Stimulated activated CD4-positive, alpha-beta T cell treated with anti-CD3 and anti-CD28 coated beads, Interleukin-12 subunit alpha, Interleukin-12 subunit beta, amount 100 ng/mL, for 24 hours (primary cell): ENCODE measurements at regions not wholly inside any gene's neighbourhood (a gene's known extent, or its start where the extent isn't known, plus 50 kb on each side); places are given as distances from the start of the nearest gene placed in this dataset.

Experiments used
- DNase-seq, 2 experiments: peaks; one replicate each; pipeline ENCODE4 v3.0.0-alpha.2; 2020; ENCODE audit warnings: low read depth in 2 of 2

GRCh38 chr2:42933824-42934254, 141.5 kb upstream of the HAAO start:
- no peak for DNase-seq

GRCh38 chr2:42932271-42933151, 140.1 kb upstream of the HAAO start:
- DNase-seq = no peak

GRCh38 chr2:42931818-42932195, 139.4 kb upstream of the HAAO start:
- DNase-seq = no peak

DNA sequence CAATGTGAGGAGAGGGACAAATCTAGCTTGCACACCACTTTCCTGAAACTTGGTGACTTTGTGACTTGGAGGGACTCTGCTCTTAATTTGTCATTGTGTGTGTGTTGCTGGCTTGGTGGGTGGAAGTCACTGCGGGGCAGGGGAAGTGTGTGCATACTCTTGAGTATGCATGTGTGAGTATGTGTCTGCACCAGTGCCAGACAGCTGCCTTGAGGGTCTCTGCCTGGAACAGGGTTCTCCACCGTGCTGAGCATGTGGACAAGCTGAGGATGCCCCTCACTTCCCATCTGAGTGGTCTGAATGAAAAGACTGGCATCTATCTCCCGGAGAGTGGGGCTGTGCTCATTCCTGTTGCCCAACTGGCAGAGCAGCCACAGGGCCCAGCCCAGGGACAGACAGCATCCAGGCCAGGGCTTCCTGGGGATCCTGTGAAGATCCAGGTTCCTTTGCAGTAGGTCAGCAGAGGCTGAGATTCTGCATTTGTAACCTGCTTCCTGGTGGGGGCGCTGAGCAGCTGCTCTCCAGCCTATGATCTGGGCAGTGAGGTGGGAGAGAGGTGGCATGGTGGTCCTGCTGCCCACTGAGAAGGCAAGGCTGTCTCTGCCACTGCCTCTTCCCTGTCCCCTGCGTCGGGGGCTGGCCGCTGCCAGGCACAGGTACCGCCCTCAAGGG, 138.9 kb upstream of the HAAO start:
- no peak for DNase-seq

GRCh38 chr2:42930025-42930581, 137.7 kb upstream of the HAAO start:
- DNase-seq = no peak

DNA sequence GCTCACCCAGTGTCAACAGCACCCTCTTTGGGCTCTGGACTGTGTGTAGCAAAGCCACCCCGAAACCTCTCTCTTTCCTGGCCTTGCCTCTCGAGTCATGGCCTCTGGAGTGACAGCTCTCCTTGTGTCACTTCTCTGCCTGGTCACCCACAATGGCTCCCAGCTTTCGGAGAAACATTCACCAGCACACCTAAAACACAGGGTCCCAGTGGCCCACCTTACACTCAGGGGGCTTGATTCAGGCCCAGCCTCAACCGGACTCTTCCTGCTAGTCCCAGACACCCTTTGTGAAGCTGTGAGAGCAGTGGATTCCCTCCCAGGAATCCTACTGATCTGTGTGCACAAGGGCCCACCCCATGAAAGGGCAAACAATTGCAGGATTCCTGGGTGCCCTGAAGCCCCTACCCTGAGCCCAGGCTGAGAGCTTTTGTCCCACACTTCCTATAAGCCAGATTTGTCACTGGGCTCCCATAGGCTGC, 137.2 kb upstream of the HAAO start:
- DNase-seq = no peak

DNA sequence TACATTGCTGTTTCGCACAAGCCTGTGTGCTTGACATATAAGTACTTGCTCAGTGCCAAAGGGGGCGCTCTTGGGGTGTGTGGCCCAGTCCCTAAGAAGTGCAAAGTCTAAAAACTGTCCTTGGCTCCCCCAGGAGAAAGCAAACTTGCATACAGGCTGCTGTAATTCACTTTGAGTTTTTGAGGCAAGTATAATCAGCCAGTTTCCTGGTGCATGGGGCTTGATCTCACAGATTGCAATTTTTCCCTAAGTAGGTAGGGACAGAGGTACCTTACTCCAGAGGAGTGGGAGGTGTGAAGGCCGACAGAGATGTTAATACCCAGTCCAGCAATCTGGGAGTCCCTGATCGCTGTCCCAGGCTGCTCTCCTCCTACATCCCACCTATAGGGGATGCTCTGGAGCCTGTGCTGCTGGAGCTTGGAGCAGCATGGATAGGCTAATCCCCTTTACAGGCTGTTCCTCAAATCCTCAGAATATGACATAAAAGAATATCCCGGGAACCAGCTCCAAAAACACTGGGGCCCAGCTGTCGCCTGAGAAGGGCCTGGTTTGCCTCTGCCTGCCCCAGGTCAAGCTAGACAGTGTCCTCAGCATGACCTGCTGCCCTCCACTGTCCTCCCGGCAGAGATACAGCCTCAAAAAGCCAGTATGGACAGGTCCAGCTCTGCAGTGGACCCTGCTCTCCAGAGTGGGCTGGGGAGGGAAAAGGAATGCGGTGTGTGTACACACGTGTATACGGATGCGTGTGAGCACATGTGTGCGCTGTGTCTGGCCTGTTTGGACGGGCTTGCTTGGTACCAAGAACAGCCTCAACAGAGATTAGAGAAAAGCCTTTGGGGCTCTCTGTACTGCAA, 136.5 kb upstream of the HAAO start:
- no peak for DNase-seq

- DNase-seq = no peak
These were observed 135.8 kb upstream of the HAAO start for GRCh38 chr2:42928161-42928691.

GRCh38 chr2:42927334-42928160, 135.2 kb upstream of the HAAO start:
- no peak for DNase-seq

DNA sequence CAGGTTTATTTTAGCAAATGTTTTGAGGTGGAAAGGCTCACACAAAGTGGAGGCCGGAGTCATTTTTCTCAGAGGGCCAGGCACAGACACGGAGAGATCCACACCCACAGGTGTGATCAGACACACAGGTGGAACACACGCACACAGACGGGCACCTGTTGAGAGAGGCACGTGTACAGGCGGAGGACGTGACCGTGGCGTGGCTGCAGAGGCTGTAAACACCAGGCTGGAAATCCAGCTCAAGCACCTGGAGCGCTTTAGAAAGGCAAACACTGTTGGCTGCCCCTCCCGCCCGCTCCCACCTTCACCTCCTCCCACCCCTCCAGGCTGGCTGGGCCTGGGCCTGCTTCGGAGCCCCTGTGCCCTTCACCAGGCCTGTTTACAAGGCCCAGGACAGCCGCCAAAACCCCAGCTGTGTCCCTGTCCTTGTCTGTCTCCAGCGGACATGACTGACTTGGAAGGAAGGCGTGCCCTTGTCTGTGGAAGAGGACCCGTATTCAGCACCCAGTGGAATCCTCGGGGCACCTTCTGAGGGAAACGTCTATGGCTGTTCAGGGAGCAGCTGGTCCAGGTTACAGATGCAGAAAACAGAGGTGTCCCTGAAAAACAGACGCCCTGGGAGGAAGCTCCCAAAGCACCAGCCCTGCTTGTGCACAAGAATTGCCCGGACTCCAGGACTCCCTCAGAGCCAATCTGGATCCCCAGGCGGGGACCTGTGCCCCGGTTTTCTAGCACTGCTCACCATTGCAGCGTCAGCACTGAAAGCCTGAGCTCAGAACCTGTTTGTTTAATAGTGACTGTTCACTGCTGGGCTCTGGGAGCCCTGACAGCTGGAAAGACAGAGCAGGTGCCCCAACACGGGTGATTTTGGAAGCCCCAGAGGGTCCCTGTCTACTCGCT, 134.3 kb upstream of the HAAO start:
- no peak for DNase-seq

GRCh38 chr2:42925742-42926433, 133.5 kb upstream of the HAAO start:
- DNase-seq = no peak

- DNase-seq = no peak
These were observed 132.1 kb upstream of the HAAO start for GRCh38 chr2:42924418-42924886.

- no peak for DNase-seq
These were observed 131.4 kb upstream of the HAAO start for GRCh38 chr2:42923580-42924417.

- DNase-seq = no peak
These were observed 130.6 kb upstream of the HAAO start for GRCh38 chr2:42922790-42923579.

- no peak for DNase-seq
These were observed 129.9 kb upstream of the HAAO start for GRCh38 chr2:42922293-42922692.

GRCh38 chr2:42921721-42922120, 129.3 kb upstream of the HAAO start:
- no peak for DNase-seq

DNA sequence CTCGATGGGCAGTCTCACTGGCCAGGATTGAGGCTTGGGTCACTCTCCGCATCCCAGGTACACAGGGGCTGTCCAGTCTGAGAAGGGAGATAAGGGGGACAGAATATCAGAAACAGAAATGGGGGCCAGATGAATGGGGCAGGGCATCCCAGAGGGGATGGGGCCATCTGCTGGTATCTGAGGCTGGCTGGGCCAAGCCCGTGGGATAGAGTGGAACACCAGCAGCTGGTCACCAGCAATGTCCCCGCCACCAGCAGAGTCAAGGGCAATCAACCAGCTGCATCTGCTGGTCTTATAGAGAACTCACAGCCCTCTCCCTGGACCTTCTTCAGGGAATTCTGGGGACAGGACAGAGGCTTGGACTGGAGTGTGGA, 128.8 kb upstream of the HAAO start:
- DNase-seq = no peak
